GM18861 (cell line): ENCODE measurements at regions not wholly inside any gene's neighbourhood (a gene's known extent, or its start where the extent isn't known, plus 50 kb on each side); places are given as distances from the start of the nearest gene placed in this dataset.

Experiments used
- ATAC-seq: cut with Tn5 transposase; IDR thresholded peaks from one replicate; pipeline ENCODE4 v1.9.1; 2021; ENCODE audit not compliant: unreplicated experiment

- ATAC-seq, result no peak
These were observed 1280.8 kb downstream of the BRD1 start for GRCh38 chr22:48546653-48547424.

GRCh38 chr22:48545987-48546386 lies 1281.7 kb downstream of the BRD1 start:
- no peak for ATAC-seq

- no peak for ATAC-seq
These were observed 1286.1 kb downstream of the BRD1 start for GRCh38 chr22:48541401-48542098.

GRCh38 chr22:48539261-48539660 lies 1288.4 kb downstream of the BRD1 start:
- no peak for ATAC-seq

- no peak for ATAC-seq
These were observed 1289.3 kb downstream of the BRD1 start for GRCh38 chr22:48538291-48538820.

GRCh38 chr22:48537343-48537680 lies 1290.4 kb downstream of the BRD1 start:
- no peak for ATAC-seq

GRCh38 chr22:48536541-48537342 lies 1290.9 kb downstream of the BRD1 start:
- no peak for ATAC-seq

GRCh38 chr22:48535868-48536540 lies 1291.7 kb downstream of the BRD1 start:
- no peak for ATAC-seq

- ATAC-seq, result no peak
These were observed 1293.2 kb downstream of the BRD1 start for GRCh38 chr22:48534395-48534958.

- ATAC-seq, result no peak
These were observed 1294.7 kb downstream of the BRD1 start for GRCh38 chr22:48532986-48533385.

GRCh38 chr22:48531761-48532435 lies 1295.8 kb downstream of the BRD1 start:
- ATAC-seq, result no peak

GRCh38 chr22:48531108-48531507 lies 1296.6 kb downstream of the BRD1 start:
- ATAC-seq, result no peak

GRCh38 chr22:48530666-48531065 lies 1297.0 kb downstream of the BRD1 start:
- no peak for ATAC-seq

- no peak for ATAC-seq
These were observed 1299.3 kb downstream of the BRD1 start for GRCh38 chr22:48528221-48528915.

- ATAC-seq, result no peak
These were observed 1303.9 kb downstream of the BRD1 start for GRCh38 chr22:48523761-48524160.

- no peak for ATAC-seq
These were observed 1304.6 kb downstream of the BRD1 start for GRCh38 chr22:48523091-48523490.

- no peak for ATAC-seq
These were observed 1305.4 kb downstream of the BRD1 start for GRCh38 chr22:48522271-48522670.

GRCh38 chr22:48520884-48521588 lies 1306.6 kb downstream of the BRD1 start:
- ATAC-seq, result no peak

- ATAC-seq, result no peak
These were observed 1307.5 kb downstream of the BRD1 start for GRCh38 chr22:48520207-48520606.
